Activated CD4-positive, alpha-beta T cell treated with anti-CD3 and anti-CD28 coated beads for 48 hours (primary cell): ENCODE measurements at regions not wholly inside any gene's neighbourhood (a gene's known extent, or its start where the extent isn't known, plus 50 kb on each side); places are given as distances from the start of the nearest gene placed in this dataset.

Experiments
- DNase-seq: peaks from one replicate; pipeline ENCODE4 v3.0.0-alpha.2; 2020

DNA sequence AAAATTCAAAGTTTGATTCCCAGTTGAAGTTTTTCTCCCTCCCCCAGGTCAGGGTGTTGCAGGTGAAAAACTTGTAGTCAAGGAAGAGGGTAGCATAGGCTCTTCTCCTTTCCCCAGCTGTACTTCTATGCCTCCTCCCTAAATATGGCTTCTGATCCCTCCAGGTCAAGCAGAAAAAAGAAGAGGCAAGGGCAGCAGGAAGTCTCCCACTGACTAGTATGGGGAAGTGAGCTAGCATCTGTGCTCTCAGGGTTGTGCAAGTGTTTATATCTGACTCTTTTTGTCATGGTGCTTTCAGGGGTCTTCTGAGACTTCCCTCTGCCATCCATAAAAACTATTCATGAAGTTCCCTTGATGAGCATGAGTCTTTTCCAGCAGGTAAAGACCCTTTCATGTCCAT lies 76.0 kb downstream of the ATPSCKMT start:
- DNase-seq, result no peak

DNA sequence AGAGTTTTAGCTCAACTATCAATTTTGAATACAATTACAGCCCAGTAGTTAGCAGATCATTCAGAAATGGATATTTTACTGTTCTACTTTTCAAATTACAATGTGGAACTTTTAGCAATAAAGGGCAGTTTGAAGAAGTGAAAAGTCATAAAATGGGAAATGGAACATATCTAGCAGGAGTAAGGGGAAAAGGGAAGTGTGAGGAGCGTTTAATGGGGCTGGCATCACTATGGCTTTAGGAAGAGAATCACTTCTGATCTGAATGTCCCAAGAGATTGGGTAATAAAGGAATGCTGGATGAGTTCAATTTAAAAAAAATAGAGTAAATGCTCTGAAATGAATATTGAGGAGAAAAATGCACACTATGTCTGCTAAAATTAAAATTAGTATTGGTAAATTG lies 77.4 kb downstream of the ATPSCKMT start:
- no peak for DNase-seq

DNA sequence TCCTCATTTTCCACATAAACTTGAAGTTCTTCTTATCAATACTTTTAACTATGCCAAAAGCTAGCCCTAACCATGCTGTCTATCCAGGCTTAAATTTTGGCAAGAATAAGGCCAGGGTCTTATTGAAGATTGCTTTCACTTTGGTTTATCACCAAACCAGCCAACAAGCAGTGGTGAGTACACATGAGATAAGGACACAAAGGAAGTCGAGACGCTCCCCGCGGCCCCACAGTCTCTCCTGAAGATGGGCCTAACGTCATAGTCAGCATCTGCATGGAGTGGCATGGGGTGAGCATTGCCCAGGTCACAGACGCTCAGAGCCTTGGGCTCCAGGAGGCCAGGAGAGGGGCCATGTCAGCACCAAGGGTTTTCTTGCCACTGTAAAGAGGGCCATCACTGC lies 80.3 kb downstream of the ATPSCKMT start:
- DNase-seq, result no peak

DNA sequence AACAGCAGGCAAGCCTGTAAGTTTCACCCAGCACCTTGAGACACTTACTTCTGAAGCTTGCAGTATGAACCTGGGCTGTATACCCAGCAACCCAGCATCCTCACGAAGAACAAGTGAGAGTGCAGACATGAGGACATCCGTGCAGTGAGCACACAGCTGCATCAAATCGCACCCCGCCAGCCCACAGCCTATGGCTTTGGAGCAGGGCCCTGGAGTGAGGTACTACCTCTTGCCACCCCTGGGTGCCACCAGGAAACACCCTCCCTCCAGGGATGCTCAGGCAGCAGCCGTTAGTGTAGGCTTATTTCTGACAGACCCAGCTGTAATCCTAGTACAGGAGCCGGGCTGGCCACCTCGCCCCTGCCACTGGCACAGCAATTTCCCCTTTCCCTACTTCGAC lies 81.4 kb downstream of the ATPSCKMT start:
- DNase-seq, result no peak

DNA sequence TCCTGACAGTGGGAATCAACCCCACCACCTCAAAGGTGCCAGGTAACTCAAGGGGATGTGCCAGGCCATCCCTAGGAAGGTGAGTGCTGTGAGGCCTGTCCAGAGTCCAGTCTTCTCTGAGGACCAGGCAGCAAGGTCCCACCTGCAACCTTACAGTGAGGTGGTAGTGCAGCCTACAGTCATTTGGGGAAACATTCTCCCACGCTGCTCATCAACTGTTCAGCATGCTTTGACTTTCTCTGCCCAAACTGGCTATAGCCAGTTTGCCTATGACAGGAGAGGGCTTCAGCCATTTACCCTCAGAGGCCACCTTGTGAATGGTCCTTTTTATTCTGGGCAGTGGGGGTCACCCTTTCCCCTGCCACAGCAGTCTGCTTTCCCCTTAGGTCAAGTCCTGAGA lies 81.9 kb downstream of the ATPSCKMT start:
- DNase-seq, result no peak

DNA sequence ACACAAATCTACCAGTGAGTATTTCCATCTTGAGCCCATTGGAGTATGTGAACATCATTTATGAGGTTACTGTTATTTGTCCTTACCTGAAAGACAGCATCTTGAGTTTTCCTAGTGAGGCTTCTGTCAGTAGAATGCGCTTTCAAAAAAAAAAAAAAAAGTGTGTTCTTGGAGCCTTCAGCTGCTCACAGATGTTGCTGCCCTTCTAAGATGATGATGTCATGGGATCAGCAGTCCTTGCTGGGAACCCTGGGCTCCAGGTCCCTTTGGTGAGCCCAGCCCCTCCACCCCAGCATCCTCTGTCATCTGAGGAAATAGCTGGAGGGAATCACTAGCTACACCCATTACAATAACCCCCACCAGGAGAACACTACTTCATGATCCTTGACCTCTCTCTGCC lies 83.3 kb downstream of the ATPSCKMT start:
- no peak for DNase-seq

DNA sequence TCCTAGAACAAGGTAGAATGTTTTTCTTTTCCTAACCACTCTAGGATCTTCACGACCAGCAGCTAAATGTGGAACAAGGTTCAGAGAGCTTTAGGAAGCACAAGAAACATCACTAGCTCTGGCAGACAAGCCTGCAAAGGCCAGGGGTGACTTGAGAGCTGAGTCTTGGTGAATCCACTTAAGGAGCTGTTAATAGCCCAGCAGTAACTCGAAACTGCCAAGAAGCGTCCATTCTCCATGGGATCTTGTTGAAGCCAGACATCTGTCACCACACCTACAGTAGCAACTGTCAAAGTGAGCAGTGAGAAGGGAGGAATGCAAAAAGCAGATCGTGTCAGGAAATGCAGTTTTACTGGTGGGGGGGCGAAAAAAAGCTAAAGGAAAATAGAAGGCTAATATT lies 87.2 kb downstream of the ATPSCKMT start:
- DNase-seq, result no peak

DNA sequence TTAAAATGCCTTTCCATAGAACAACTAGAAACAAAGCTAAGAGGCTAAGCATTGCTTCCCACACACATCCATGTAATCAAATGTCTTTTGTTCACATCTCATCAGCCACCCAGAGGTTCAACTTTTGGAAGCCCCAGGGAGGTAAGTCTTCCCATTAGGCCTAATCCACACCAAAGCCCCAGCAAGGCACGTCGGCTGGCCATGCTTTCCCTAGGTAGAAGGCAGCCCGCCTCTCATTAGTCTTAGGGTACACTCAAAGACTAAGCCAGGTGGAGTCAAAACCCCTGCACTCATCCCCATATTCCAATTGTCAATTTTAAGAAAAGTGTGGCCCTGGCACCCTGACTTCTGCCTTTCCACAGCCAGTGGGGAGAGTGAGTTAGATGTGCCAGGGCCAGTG lies 87.9 kb downstream of the ATPSCKMT start:
- DNase-seq, result no peak

DNA sequence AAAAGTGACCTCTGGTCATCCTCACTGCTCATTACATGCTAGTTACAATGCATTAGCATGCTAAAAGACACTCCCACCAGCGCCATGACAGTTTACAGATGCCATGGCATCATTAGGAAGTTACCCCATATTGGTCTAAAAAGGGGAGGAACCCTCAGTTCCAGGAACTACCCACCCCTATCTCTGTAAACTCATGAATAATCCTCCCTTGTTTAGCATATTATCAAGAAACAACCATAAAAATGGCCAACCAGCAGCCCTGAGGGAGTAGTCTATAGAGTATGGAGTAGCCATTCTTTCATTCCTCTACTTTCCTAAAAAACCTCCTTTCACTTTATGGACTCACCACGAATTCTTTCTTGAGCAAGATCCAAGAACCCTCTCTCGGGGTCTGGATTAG lies 89.4 kb downstream of the ATPSCKMT start:
- no peak for DNase-seq

DNA sequence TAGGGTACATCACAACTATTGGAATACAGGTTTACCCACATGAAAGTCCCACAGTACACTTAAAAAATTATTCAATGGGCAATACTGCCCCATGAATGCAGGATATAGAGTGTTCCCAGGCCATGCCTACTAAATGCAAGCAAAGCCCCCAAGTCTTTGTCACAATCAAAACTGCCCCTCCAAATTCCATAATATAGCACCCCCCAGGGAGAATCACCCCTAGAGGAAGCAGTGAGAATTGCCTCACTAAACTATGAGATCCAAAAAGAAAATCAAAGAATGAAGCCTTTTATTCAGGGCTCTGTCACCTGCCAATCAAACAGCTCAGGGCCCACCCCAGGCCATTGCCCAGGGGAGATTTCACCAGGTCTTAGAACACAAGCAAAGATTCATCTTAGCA lies 90.8 kb downstream of the ATPSCKMT start:
- no peak for DNase-seq

DNA sequence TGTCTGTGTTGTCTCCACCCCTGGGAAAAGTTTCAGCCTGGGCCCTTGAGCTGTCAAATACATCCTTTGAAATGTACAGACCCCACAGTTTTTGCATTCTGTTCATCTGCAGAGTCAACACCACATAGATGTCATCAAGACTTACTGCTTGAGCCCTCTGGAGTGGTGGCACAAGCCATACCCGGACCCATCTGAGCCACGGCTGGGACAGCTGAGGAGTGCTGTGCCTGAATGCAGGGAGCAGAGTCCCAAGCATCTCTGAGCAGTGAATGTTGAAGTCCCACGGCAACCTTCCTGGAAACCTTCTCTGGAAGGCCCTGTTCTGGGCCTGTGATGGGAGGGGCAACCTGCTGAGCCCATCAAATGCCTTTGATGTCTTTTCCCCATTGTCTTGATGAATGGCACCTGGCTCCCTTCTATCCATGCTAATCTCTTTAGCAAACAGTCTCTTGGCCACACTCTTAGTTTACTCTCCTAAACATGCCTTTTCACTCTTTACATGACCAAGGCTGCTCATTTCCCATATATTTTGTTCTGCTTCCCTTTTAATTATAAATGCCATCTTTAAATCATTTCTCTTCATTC lies 92.5 kb downstream of the ATPSCKMT start:
- no peak for DNase-seq

DNA sequence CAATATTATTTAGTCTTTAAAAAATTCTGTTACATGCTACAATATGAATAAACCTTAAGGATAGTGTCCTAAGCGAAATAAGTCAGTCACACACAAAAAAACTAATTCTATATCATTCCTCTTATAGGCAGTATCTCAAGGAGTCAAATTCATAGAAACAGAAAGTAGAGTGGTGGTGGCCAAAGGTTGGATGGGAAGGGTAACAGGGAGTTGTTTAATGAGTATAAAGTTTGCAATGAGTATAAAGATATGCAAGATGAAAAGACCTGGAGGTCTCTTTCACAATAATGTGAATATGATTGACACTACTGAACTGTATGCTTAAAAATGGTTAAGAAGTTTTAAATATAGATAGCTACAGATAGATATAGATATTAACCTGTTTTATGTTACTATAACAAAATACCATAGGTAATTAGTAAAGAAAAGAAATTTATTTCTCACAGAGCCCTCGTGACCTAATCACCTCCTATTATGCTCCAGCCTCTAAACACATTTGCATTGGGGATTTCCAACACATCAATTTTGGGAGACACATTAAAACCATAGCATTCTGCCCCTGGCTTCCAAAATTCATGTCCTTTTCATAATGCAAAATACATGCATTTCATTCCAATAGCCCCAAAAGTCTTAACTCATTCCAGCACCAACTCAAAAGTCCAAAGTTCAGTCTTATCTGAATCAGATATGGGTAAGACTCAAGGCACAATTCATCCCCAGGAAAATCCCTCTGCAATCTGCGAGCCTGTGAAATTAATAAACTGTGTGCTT lies 93.6 kb downstream of the ATPSCKMT start:
- no peak for DNase-seq

DNA sequence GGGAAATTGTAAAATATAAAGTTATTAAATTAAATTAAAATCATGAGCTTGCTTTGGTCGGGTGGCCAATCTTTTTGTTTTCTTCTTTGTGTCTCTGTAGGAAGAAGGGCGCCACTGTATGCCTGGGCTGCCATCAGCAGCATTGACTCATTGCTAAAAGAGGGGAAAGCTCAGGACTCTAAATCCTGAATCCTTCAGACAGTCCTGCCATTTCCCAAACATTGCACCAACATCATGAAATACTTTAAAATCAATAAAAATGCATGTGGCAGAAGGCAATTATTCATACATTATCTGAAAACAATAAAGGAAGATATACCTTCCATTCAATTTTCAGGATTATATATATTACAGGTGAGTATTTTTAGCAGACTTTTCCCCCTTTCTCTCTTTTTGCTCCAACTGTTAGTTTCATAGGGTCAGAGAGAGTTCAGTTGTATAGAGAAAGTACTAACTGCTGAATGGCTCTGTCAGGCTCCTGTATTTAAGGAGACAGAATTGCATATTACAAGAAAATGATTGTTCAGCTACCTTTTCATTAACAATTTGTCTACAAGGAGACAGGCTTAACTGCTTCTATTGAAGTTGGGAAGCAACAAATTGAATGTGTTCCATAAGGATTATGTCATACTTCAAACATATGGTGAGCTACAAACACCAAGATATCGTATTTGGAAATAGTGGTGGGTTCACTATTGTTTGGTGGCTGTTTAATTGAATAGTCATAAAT lies 95.7 kb downstream of the ATPSCKMT start:
- DNase-seq, result no peak

DNA sequence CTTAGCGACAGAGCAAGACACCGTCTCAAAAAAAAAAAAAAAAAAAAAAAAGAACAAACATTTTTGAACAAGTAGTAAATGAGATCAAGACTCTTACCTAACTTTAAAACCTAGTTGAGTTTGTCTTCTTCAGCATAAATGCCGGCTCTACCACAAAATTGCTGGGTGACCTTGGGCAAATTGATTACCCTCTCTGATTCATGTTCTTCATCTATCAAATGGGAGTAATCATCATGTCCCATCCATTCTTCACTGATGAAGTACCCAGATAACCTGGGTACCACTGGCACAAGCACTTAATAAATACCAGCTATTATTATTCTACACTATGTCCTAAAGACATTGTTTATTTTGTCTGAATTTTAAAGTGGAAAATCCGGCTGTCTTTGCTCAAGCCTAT lies 96.3 kb downstream of the ATPSCKMT start:
- DNase-seq, result no peak

DNA sequence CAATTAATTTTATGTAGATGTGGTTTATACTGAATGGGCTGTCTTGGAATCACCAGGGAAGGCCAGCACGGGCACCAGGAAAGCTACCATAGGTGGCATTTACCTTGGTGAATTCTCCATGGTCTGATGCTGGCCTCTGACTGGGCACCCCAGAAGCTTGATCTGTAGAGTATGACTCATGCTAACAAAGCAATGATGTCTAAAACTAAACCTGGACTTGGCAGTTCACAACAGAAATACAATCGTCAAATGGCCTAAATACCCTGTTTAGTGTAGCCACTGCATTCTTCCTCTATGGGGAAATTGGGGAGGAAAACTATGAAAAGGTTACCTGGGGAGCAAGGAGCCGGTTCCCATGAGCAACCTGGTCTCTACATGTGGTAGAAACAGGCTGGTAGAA lies 98.0 kb downstream of the ATPSCKMT start:
- DNase-seq, result no peak

DNA sequence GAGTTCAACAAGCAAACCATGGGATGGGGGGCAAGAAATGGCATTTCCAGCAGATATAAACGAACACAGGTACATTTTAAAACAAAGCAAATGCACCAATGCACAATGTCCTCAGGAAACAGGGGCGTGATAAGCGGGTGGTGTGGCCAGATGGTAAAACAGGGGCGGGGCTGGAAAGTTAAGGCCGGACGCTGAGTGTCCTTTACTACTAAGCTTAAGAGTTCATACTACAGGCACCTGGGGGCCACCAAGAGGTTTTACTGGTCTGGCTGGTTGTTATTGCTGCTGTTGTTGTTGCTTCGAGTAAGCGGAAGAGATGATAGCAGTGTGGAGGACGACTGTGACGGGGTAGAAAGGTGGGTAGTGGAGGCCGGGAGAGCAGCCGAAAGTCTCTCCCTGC lies 99.8 kb downstream of the ATPSCKMT start:
- DNase-seq, result no peak

DNA sequence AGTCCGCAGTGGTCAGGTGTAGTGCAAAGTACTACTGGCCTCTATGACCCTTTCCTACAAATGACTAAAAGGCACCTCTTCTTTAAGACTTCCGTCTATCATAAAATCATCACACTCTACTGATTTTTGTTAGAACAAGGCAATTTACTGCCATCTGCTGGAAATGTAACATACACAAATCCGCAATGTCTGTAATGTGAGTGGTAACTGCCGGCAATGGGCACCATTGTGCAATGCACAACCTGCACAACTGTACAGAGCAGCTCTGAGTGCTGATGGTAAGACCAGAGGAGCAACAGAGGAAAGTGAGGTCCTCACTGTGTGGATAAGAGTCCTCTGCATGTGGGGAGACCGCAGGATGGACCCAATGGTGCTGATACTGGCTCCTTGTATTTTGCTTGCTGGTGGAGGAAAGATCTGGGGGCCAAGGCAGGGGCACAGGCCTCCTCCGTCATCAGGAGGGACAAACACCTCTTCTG lies 103.7 kb downstream of the ATPSCKMT start:
- no peak for DNase-seq

DNA sequence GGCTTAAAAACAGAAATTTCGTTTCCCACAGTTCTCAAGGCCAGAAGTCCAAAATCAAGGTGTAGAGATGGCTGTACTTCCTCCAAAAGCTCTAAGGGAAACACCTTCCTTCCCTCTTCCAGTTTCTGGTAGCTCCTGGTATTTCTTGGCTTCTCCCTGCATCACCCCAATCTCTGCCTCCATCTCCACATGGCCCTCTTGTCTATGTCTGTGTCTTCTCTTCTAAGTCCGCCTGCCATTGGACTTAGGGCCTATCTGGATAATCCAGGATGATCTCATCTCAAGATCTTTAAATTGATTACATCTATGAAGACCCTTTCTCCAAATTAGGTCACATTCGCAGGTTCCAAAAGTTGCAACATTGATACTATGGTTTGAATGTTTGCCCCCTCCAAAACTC lies 105.6 kb downstream of the ATPSCKMT start:
- no peak for DNase-seq

DNA sequence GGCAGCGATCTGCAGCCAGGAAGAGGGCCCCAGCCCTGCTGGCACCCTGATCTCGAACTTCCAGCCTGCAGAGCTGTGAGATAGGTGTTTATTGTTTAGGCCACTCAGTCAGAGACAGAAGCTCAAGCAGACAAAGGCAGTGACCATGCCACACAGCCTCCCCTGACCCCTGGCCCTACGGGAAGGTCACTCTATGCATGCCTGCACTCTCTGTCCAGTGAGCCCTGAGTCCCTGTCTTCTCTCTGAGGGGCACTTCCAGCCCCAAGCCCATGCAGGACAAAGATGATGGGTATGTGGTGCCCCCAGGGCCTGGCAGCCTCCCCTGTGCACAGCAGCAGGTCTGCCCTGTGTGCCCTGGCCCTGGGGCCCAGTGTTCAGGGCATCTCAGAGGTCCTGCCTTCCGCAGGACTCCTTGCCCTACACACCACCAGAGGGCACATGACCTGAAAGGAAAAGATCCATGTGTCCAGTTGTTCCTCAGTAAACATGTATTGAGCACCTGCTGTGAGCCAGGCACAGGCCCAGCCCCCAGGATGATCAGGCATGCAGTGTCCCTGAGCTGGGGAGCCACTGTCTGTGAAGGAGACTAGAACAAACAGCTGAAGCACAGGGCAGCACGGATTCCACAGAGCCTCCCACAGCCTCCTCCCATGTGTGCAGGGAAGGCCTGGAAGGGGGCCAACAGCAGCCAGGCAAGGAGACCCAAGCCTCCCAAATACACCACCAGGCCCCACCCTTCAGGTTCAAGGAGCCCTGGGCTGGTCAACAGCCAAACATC lies 109.3 kb downstream of the ATPSCKMT start:
- no peak for DNase-seq

DNA sequence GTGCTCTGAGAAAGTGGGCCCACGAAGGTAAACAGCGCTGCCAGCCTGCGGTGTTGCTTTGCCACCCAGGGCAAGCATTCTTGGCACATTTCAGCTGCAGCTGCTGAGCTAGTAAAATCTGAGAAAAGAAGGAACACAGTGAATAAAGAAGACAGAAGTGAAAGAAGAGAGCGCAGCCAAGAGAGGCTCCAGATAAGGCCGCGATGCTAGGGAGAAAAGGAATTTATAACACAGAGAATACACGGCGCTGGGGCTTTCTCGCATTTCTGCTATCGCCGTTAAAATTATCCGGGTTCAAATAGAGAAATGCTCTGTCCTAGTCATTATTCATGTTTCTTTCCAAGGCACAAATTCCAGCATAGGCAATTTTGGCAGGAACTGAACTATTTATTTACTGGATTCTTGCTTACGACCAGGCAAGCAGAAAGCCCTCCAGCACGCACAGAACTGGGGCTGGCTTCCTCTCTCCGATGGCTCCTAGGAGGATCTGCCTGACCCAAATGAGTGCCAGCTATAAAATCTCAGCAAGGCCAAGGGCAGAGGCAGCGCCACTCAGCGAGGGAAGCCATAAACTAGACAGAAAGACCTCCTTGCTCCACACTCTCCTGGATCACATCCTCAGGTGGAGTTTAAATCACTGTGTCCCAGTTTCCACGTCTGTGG lies 111.2 kb downstream of the ATPSCKMT start:
- DNase-seq, result no peak

DNA sequence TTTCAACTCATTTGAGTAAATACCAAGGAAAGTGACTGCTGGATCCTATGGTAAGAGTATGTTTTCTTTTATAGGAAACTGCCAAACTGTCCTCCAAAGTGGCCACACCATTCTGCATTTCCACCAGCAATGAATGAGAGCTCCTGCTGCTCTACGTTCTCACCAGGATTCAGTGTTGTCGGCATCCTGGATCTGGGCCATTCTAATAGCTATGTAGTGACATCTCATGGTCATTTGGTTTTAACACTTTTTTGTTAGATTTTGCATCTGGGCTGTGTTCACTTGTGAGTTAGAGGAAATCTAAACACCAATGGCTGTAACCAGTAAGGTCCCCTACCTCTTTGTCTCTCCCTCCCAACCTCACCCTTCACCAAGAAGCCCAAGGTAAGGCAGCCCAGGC lies 115.9 kb downstream of the ATPSCKMT start:
- no peak for DNase-seq

DNA sequence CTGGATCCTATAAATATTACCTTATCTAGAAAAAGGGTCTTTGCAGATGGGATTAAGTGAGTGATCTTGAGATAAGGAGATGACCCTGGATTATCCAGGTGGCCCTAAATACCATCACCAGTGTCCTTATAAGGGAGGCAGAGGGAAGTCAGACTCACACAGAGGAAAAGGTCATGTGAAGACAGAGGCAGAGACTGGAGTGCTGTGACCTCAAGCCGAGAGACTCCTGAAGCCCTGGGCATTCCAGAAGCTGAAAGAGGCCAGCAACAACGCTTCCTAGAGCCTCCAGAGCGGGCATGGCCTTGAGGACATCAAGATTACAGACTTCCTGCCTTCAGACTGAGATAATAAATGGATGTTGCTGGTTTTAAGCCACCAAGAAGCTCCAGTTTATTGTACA lies 118.8 kb downstream of the ATPSCKMT start:
- DNase-seq, result no peak

DNA sequence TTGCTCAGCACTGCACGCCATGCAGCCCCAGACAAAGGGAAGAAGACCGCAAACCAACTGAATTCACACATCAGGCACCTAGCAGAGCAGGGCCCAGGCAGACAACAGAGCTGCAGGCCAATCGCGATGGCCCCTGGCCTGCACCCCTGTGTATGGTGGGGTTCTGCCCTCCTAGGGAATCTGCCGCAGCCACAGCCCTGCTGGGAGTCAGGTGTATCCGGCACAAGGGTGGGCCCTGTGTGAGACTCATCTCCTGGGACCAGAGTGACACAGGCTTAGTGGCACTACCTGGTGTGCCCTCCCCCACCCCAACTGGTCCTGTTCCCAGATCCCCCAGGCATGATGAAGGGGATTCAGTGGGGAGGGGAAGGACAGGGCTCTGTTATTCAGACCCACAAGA lies 122.8 kb downstream of the ATPSCKMT start:
- DNase-seq, result no peak
